ENCODE measurements at regions not wholly inside any gene's neighbourhood (a gene's known extent, or its start where the extent isn't known, plus 50 kb on each side); places are given as distances from the start of the nearest gene placed in this dataset.
A peak's percentile ranks its signal among the peaks of the same experiment; 100 is the strongest.

DNA sequence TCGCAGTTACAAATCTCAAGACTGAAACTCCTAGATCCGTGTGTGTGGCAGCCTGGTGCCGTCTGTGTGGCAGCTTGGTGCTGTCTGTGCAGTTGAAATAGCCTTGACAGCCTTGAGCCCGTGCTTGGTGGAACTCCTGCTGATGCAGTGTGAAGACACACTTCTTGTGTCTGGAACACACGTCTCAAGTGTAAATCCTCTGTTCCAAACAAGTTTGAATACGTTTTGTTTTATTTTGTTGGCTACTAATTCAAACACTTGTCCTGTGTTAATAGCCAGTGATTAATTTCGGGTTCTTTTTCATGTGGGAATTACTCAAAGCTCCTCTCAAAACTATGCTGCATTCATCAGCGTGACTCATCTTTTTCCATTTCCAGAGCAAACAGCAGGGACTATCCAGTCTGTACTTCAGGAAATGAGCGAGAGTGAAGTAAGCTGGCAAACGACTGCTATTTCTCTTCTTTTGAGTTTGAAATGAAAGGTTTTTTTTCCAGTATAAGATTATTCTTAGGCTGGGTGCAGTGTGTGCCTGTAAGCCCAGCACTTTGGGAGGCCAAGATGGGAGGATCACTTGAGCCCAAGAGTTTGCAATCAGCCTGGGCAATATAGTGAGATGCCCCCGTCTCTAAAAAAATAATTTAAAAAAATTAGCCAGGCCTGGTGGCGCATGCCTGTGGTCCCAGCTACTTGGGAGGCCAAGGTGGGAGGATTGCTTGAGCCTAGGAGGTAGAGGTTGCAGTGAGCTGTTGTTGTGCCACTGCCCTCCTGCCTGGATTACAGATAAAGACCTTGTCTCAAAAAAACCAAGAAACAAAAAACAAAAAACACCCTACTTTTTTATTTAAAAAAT, 152.9 kb downstream of the SPP2 start:
- Histone ChIP-seq H3K36me3 (no peaks in the 10 kb centered on the region), H3K4me3 (no peak overlapping the region), H3K27ac (peak overlapping the region in 2 of 4 donors; percentile 39 to 74), H3K4me1 (peaks cover 0 to 10% (median 0%) of the 10 kb centered on the region in 4 donors), H3K27me3 (no peaks in the 10 kb centered on the region), H3K9me3 (peaks cover 0 to 7% (median 0%) of the 10 kb centered on the region in 4 donors)
- TF ChIP-seq POLR2A (IDR thresholded peaks at IDR 0.05) (no peak), EP300 (IDR thresholded peaks at IDR 0.05) (peak in 1 of 2 donors; percentile 43)
- 47 to 49% methylated on average over 12 of the region's 12 CpGs for WGBS, 2 donors
- DNase-seq (ENCODE audit: low spot score in 2 of 2) = peak in 1 of 2 donors; percentile 28

DNA sequence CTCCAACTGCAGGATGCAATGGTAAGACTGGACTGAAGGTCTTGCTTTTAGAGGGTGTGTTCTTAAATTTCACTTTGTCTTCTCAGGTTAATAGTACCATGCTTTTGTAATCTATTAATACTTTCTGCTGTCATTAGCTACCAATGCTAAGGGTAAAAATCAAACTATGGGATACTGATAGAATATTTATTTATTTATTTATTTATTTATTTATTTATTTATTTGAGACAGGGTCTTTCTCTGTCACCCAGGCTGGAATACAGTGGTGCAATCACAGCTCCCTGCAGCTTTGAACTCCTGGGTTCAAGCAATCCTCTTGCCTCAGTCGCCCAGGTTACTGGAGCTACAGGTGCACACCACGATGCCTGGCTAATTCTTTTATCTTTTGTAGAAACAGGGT, 152.1 kb downstream of the SPP2 start:
- TF ChIP-seq, protein P1, sequence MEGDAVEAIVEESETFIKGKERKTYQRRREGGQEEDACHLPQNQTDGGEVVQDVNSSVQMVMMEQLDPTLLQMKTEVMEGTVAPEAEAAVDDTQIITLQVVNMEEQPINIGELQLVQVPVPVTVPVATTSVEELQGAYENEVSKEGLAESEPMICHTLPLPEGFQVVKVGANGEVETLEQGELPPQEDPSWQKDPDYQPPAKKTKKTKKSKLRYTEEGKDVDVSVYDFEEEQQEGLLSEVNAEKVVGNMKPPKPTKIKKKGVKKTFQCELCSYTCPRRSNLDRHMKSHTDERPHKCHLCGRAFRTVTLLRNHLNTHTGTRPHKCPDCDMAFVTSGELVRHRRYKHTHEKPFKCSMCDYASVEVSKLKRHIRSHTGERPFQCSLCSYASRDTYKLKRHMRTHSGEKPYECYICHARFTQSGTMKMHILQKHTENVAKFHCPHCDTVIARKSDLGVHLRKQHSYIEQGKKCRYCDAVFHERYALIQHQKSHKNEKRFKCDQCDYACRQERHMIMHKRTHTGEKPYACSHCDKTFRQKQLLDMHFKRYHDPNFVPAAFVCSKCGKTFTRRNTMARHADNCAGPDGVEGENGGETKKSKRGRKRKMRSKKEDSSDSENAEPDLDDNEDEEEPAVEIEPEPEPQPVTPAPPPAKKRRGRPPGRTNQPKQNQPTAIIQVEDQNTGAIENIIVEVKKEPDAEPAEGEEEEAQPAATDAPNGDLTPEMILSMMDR (IDR thresholded peaks at IDR 0.05) = no peak
- TF ChIP-seq EP300 (IDR thresholded peaks at IDR 0.05) = no peak
- no peak for TF ChIP-seq POLR2A (IDR thresholded peaks at IDR 0.05)
- Histone ChIP-seq H3K9me3 (peaks cover 0 to 7% (median 0%) of the 10 kb centered on the region in 4 donors), H3K27me3 (no peaks in the 10 kb centered on the region), H3K27ac (no peak overlapping the region), H3K36me3 (no peaks in the 10 kb centered on the region), H3K4me3 (no peak overlapping the region), H3K4me1 (peaks cover 0 to 10% (median 0%) of the 10 kb centered on the region in 4 donors)
- 91 to 92% methylated on average over 2 of the region's 2 CpGs for WGBS, 2 donors
- DNase-seq (ENCODE audit: low spot score in 2 of 2) = no peak

DNA sequence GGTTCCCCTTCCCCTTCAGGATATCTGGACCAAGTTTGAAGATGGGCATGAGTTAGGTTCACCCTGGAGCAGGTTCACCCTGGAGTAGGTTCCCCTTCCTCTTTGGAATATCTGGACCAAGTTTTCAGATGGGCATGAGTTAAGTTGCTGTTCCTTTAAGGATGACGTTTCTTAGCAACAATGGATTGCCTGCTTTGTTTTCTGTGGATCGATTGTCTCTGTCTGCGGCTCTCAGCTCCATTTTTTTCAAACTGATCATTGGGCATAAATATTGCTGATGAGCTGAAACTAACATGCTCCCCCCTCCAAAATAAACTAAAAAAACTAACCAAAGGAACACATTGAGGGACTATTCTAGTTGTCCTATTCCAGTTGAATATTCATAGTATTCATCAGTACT, 149.5 kb downstream of the SPP2 start:
- no peak for DNase-seq (ENCODE audit: low spot score in 2 of 2)
- no peak overlapping the region for H3K4me3 ChIP-seq
- no peak overlapping the region for H3K27ac ChIP-seq
- no peaks in the 10 kb centered on the region for H3K36me3 ChIP-seq
- no peaks in the 10 kb centered on the region for H3K27me3 ChIP-seq
- H3K4me1 ChIP-seq = peaks cover 0 to 10% (median 0%) of the 10 kb centered on the region in 4 donors
- WGBS, 2 donors = 15 to 27% methylated on average over 3 of the region's 3 CpGs
- H3K9me3 ChIP-seq = no peaks in the 10 kb centered on the region
- TF ChIP-seq, protein P1 (IDR thresholded peaks at IDR 0.05) = no peak
- no peak for TF ChIP-seq POLR2A (IDR thresholded peaks at IDR 0.05)
- no peak for TF ChIP-seq EP300 (IDR thresholded peaks at IDR 0.05)

DNA sequence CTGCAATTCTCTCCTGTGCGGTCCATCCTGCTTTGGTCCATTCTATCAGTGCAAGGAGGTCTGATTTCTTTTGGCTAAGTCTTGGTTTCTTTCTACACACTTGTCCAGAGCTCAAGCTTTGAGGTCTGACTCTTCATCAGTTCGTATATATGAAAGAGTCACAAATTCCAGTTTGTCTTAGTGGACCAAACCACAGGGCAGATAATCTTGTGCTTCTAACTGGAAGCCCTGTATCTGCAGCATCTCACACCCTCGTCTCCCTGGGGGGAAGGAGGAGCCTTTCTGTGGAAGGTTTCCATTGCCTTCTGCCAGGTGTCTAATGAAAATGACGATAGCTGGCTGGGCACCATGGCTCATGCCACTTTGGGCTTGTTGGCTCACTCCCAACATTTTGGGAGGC, 148.5 kb downstream of the SPP2 start:
- no peak for TF ChIP-seq POLR2A (IDR thresholded peaks at IDR 0.05)
- TF ChIP-seq EP300 (IDR thresholded peaks at IDR 0.05) = no peak
- no peak overlapping the region for H3K4me3 ChIP-seq
- H3K27me3 ChIP-seq = no peaks in the 10 kb centered on the region
- WGBS, 2 donors = 81 to 84% methylated on average over 4 of the region's 4 CpGs
- peaks cover 0 to 10% (median 0%) of the 10 kb centered on the region in 4 donors for H3K4me1 ChIP-seq
- H3K9me3 ChIP-seq = no peaks in the 10 kb centered on the region
- no peak for DNase-seq (ENCODE audit: low spot score in 2 of 2)
- H3K36me3 ChIP-seq = no peaks in the 10 kb centered on the region
- H3K27ac ChIP-seq = no peak overlapping the region

DNA sequence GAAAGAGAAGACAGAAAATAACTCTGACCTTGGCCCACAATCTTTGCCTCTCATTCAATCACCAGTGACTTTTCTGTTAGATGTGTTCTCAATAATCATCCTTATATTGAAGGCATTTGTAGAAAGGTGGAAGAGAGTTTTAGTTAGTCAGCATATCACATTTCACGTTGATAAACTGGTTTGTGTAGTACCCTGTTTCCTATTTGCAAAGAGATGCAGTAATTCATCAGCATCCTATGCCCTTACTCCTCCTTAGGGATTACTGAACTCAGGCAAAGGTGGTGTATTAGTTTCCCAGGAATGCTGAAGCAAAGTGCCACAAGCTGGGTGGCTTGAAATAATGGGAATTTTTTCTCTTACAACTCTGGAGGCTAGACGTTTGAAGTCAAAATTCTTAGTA, 145.0 kb downstream of the SPP2 start:
- Histone ChIP-seq H3K27ac (no peak overlapping the region), H3K9me3 (no peaks in the 10 kb centered on the region), H3K27me3 (no peaks in the 10 kb centered on the region), H3K4me1 (no peaks in the 10 kb centered on the region), H3K4me3 (no peak overlapping the region), H3K36me3 (no peaks in the 10 kb centered on the region)
- 79% methylated on average over 2 of the region's 2 CpGs for WGBS, 2 donors
- TF ChIP-seq, protein P1 (IDR thresholded peaks at IDR 0.05) = no peak
- TF ChIP-seq POLR2A (IDR thresholded peaks at IDR 0.05) = no peak
- TF ChIP-seq EP300 (IDR thresholded peaks at IDR 0.05) = no peak
- no peak for DNase-seq (ENCODE audit: low spot score in 2 of 2)

DNA sequence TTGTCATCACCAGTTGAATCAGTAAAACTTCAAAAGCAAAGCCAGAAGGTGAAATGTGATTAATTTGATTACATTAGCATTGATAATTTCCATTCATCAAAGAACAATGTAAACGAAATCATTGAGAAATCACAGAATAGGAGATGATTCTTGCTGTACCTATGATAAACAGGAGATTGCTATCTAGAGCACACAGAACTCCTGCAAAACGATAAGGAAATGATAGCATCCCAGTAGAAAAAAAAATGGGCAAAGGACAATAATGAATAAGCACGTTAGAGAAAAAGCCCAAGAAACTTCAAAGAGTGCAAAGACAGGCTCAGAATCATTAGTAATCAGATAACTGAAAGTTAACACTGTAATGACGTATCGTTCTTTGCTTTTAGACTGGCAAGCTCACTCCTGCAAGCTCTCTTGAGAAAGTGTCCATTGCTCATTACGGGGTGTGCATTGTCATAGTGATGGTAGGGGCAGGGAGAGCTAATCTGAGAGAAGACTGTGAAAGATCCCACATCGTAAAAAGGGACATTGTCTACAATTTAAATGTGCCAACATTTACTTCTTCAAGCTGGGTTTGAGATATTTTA, 143.6 kb downstream of the SPP2 start:
- no peak for TF ChIP-seq EP300 (IDR thresholded peaks at IDR 0.05)

More for the DNA sequence above, 143.6 kb downstream of the SPP2 start:
- Histone ChIP-seq H3K4me1 (no peaks in the 10 kb centered on the region), H3K9me3 (no peaks in the 10 kb centered on the region), H3K4me3 (no peak overlapping the region), H3K36me3 (no peaks in the 10 kb centered on the region), H3K27me3 (no peaks in the 10 kb centered on the region), H3K27ac (no peak overlapping the region)
- no peak for DNase-seq (ENCODE audit: low spot score in 2 of 2)
- 51 to 53% methylated on average over 7 of the region's 7 CpGs for WGBS, 2 donors
